ENCODE measurements at regions not wholly inside any gene's neighbourhood (a gene's known extent, or its start where the extent isn't known, plus 50 kb on each side); places are given as distances from the start of the nearest gene placed in this dataset.

GRCh38 chr5:162558120-162558519 is 490.5 kb downstream of the GABRG2 start:
- no peak for DNase-seq (ENCODE audit: low spot score)
- Histone ChIP-seq H4K20me1 (replicated peaks; ENCODE audit: insufficient read depth) (no peaks in the 10 kb centered on the region), H3K4me1 (ENCODE audit: insufficient read depth) (no peaks in the 10 kb centered on the region), H3K4me3 (no peak overlapping the region), H2AFZ (no peak overlapping the region), H3K4me2 (no peak overlapping the region), H3K79me2 (replicated peaks; ENCODE audit: insufficient read depth) (no peaks in the 10 kb centered on the region), H3K27ac (ENCODE audit: low read depth) (no peak overlapping the region), H3K9me2 (ENCODE audit: insufficient read depth) (0 out of 2 replicates have a peak, but pooled peaks cover 7% of the 10 kb centered on the region), H3K27me3 (ENCODE audit: insufficient read depth) (no peaks in the 10 kb centered on the region), H3F3A (replicated peaks; ENCODE audit: low read depth) (no peaks in the 10 kb centered on the region), H3K36me3 (ENCODE audit: insufficient read depth) (no peaks in the 10 kb centered on the region)
- no peak for ATAC-seq
- H3K27me3 Mint-ChIP-seq (ENCODE audit: insufficient read depth, low read depth, poor library complexity), result peaks cover 5% of the 10 kb centered on the region
- H3K27ac Mint-ChIP-seq, result no peak overlapping the region
- H3K4me1 Mint-ChIP-seq, result no peaks in the 10 kb centered on the region
- H3K9me3 Mint-ChIP-seq, result peaks cover 11% of the 10 kb centered on the region; the same call in 1 of the 3 replicates
- TF ChIP-seq CTCF (conservative IDR thresholded peaks at IDR 0.05; ENCODE audit: low read depth in 2 of 2), result no peak
- TF ChIP-seq STAT1 (IDR thresholded peaks at IDR 0.05; ENCODE audit: unreplicated experiment), result no peak
- TF ChIP-seq ZNF462 (CRISPR knock-in tag; IDR thresholded peaks at IDR 0.05), result no peak
- no peak for TF ChIP-seq ZNF331 (CRISPR knock-in tag; IDR thresholded peaks at IDR 0.05; ENCODE audit: low read depth)
- TF ChIP-seq EZH2 (IDR thresholded peaks at IDR 0.05; ENCODE audit: low read depth, unreplicated experiment), result no peak
- TF ChIP-seq POLR2AphosphoS5 (IDR thresholded peaks at IDR 0.05; ENCODE audit: low read depth), result no peak
- no peak for TF ChIP-seq ETS1 (IDR thresholded peaks at IDR 0.05)
- no peak for TF ChIP-seq REST (IDR thresholded peaks at IDR 0.05; ENCODE audit: unreplicated experiment)
- TF ChIP-seq NANOG (IDR thresholded peaks at IDR 0.05; ENCODE audit: borderline replicate concordance), result no peak
- no peak for TF ChIP-seq EZH2phosphoT487 (IDR thresholded peaks at IDR 0.05; ENCODE audit: unreplicated experiment)
- TF ChIP-seq CREB1 (CRISPR knock-in tag; IDR thresholded peaks at IDR 0.05; ENCODE audit: low read depth), result no peak
- TF ChIP-seq ZNF114 (CRISPR knock-in tag; IDR thresholded peaks at IDR 0.05), result no peak
- TF ChIP-seq JUNB (IDR thresholded peaks at IDR 0.05; ENCODE audit: unreplicated experiment), result no peak
- H3K4me3 Mint-ChIP-seq, result no peak overlapping the region
- peaks cover 5% of the 10 kb centered on the region; the same call in 2 of the 3 replicates for H3K36me3 Mint-ChIP-seq (ENCODE audit: low read depth)

All from GM23338 (cell line).